Sigmoid colon (tissue), 4 donors: ENCODE measurements at regions not wholly inside any gene's neighbourhood (a gene's known extent, or its start where the extent isn't known, plus 50 kb on each side); places are given as distances from the start of the nearest gene placed in this dataset.
"Not testable (repeated sequence)": the region's sequence is repeated elsewhere in the genome, so short reads cannot be mapped to it uniquely, and the experiment has no call there.

ENCODE experiments used
- CTCF ChIP-seq, 4 experiments: fragments of 450-650 bp in 3 of 4; fragments of 200-600 bp in 1 of 4; IDR thresholded peaks; one replicate each; pipeline ENCODE4 v1.5.1; 2016 to 2019; ENCODE audit warnings: antibody characterized with exemption in 4 of 4, mild to moderate bottlenecking in 3 of 4, moderate library complexity in 2 of 4
- EP300 ChIP-seq, 4 donors: sonication (generic); formaldehyde crosslinking; IDR thresholded peaks; one replicate each; pipeline ENCODE4 v1.6.1; 2017; ENCODE audit warnings: antibody characterized with exemption in 4 of 4
- POLR2A ChIP-seq, 2 donors: fragments of 450-650 bp; IDR thresholded peaks; one replicate each; pipeline ENCODE4 v1.6.1; 2016; ENCODE audit warnings: antibody characterized with exemption in 2 of 2, mild to moderate bottlenecking in 2 of 2, moderate library complexity in 2 of 2
- POLR2AphosphoS5 ChIP-seq, 4 donors: sonication (generic); formaldehyde crosslinking; IDR thresholded peaks; one replicate each; pipeline ENCODE4 v1.6.1; 2017; ENCODE audit warnings: antibody characterized with exemption in 4 of 4

GRCh38 chr15:21324720-21325460 lies 115.4 kb downstream of the POTEB3 start:
- TF ChIP-seq CTCF, EP300, POLR2AphosphoS5, POLR2A (IDR thresholded peaks at IDR 0.05): not testable (repeated sequence)
